Keratinocyte (primary cell): ENCODE measurements at regions not wholly inside any gene's neighbourhood (a gene's known extent, or its start where the extent isn't known, plus 50 kb on each side); places are given as distances from the start of the nearest gene placed in this dataset.

Experiments used
- DNase-seq: peaks from one replicate; pipeline ENCODE4 v3.0.0-alpha.2; 2011; ENCODE audit warnings: low read depth, missing footprints, low spot score
- FAIRE-seq: peaks from 2 replicates; lab custom pipeline; 2011; peaks lifted over from hg19 to GRCh38; lab: Jason Lieb, UNC
- H2AFZ ChIP-seq: 2 replicates; pipeline ENCODE4 v1.6.0; 2012; ENCODE audit warnings: low read length, control low read depth, inconsistent platforms; ENCODE audit not compliant: control insufficient read depth
- H3K27ac ChIP-seq: 2 replicates; pipeline ENCODE4 v1.5.1; 2011; ENCODE audit warnings: low read length; ENCODE audit not compliant: control insufficient read depth, insufficient read depth
- H3K27me3 ChIP-seq: 3 replicates; pipeline ENCODE4 v1.6.0; 2011; ENCODE audit warnings: low read length; ENCODE audit not compliant: control insufficient read depth, insufficient read depth; ENCODE audit errors: extremely low read depth
- H3K36me3 ChIP-seq, 2 experiments: 2 replicates in 1 of 2; 3 replicates in 1 of 2; pipeline ENCODE4 v1.5.1; 2011; ENCODE audit warnings: low read length in 2 of 2, mild to moderate bottlenecking in 1 of 2; ENCODE audit not compliant: control insufficient read depth in 2 of 2, insufficient read depth in 2 of 2; ENCODE audit errors: extremely low read depth in 1 of 2
- H3K4me1 ChIP-seq: 3 replicates; pipeline ENCODE4 v1.5.1; 2011; ENCODE audit warnings: low read length; ENCODE audit not compliant: control insufficient read depth, insufficient read depth; ENCODE audit errors: extremely low read depth
- H3K4me2 ChIP-seq: 3 replicates; pipeline ENCODE4 v1.6.0; 2011; ENCODE audit warnings: low read depth, low read length; ENCODE audit not compliant: control insufficient read depth, insufficient read depth; ENCODE audit errors: extremely low read depth
- H3K4me3 ChIP-seq, 3 experiments: fragments of 200-600 bp in 1 of 3; sonication (generic) in 1 of 3; 2 replicates in 2 of 3; 3 replicates in 1 of 3; pipeline ENCODE4 v1.5.1; 2011 to 2016; ENCODE audit warnings: low read length in 3 of 3, mild to moderate bottlenecking in 3 of 3, control low read depth in 2 of 3, inconsistent platforms in 1 of 3, low read depth in 1 of 3, mixed read lengths in 1 of 3, mixed run types in 1 of 3, moderate library complexity in 1 of 3; ENCODE audit not compliant: control insufficient read depth in 2 of 3, insufficient read depth in 2 of 3; ENCODE audit errors: extremely low read depth in 1 of 3
- H3K79me2 ChIP-seq: 2 replicates; pipeline ENCODE4 v1.6.0; 2012; ENCODE audit warnings: low read length; ENCODE audit not compliant: control insufficient read depth, insufficient read depth
- H3K9ac ChIP-seq: 3 replicates; pipeline ENCODE4 v1.6.0; 2011; ENCODE audit warnings: low read length; ENCODE audit not compliant: control insufficient read depth, insufficient read depth; ENCODE audit errors: extremely low read depth
- H3K9me1 ChIP-seq: 3 replicates; pipeline ENCODE4 v1.6.0; 2011; ENCODE audit warnings: low read length; ENCODE audit not compliant: control insufficient read depth, insufficient read depth; ENCODE audit errors: extremely low read depth
- H3K9me3 ChIP-seq: 2 replicates; pipeline ENCODE4 v1.5.1; 2012; ENCODE audit warnings: low read depth, low read length; ENCODE audit not compliant: control insufficient read depth
- H4K20me1 ChIP-seq: 3 replicates; pipeline ENCODE4 v1.6.0; 2011; ENCODE audit warnings: low read length; ENCODE audit not compliant: control insufficient read depth, insufficient read depth; ENCODE audit errors: extremely low read depth
- EZH2 ChIP-seq: IDR thresholded peaks from one replicate; pipeline ENCODE4 v1.6.1; 2012; ENCODE audit warnings: inconsistent platforms, mild to moderate bottlenecking, low read length, moderate library complexity
- dilution Hi-C: fragments of 300-500 bp; cut with MboI; formaldehyde crosslinking; loops from one replicate; pipeline ENCODE4 v1.7.0; 2020; ENCODE audit warnings: low sequenced_read_pairs; ENCODE audit not compliant: extremely low pct_ligation_motif_present
- TF ChIP-seq, protein P1 (sequence below), 3 experiments: IDR thresholded peaks in 1 of 3; conservative IDR thresholded peaks in 1 of 3; optimal IDR thresholded peaks in 1 of 3; 2 replicates in 2 of 3; 3 replicates in 1 of 3; pipeline versions ENCODE3 to v1.5.1; 2011; ENCODE audit warnings: low read length in 3 of 3, mild to moderate bottlenecking in 3 of 3, moderate library complexity in 2 of 3, control low read depth in 1 of 3, inconsistent platforms in 1 of 3; ENCODE audit not compliant: insufficient read depth in 2 of 3; ENCODE audit errors: extremely low read depth in 1 of 3

GRCh38 chr6:25094726-25095125 is 159.0 kb upstream of the RIPOR2 start:
- H3K27ac ChIP-seq = no peak overlapping the region
- dilution Hi-C loops = no loop called here

DNA sequence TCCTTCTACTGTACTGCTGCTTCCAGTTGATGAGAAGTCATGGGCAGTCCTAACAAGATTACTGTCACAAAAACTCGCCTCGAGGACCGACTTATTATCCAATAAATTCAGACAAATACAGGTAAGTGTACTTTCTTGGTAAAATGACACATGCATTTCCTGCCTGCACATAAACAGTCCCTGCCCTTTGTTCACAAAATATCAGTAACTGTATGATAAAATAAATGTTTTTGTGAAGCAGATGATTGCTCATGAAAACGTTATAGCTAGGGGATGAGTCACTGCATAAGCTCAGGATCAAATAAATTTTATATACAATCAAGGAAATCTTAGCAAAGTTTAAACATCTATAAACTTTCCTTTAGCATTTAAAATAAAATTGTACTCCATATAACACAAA is 164.5 kb upstream of the RIPOR2 start:
- Histone ChIP-seq H3K9ac (no peak overlapping the region), H2AFZ (no peak overlapping the region), H3K4me3 (no peak overlapping the region), H3K27ac (no peak overlapping the region), H4K20me1 (no peaks in the 10 kb centered on the region), H3K79me2 (no peaks in the 10 kb centered on the region), H3K36me3 (no peaks in the 10 kb centered on the region), H3K4me2 (no peak overlapping the region), H3K9me3 (no peaks in the 10 kb centered on the region), H3K4me1 (no peaks in the 10 kb centered on the region), H3K9me1 (no peaks in the 10 kb centered on the region), H3K27me3 (no peaks in the 10 kb centered on the region)
- dilution Hi-C loops = no loop called here
- DNase-seq (no peak), FAIRE-seq (no peak)
- TF ChIP-seq EZH2 = no peak
- TF ChIP-seq, protein P1, sequence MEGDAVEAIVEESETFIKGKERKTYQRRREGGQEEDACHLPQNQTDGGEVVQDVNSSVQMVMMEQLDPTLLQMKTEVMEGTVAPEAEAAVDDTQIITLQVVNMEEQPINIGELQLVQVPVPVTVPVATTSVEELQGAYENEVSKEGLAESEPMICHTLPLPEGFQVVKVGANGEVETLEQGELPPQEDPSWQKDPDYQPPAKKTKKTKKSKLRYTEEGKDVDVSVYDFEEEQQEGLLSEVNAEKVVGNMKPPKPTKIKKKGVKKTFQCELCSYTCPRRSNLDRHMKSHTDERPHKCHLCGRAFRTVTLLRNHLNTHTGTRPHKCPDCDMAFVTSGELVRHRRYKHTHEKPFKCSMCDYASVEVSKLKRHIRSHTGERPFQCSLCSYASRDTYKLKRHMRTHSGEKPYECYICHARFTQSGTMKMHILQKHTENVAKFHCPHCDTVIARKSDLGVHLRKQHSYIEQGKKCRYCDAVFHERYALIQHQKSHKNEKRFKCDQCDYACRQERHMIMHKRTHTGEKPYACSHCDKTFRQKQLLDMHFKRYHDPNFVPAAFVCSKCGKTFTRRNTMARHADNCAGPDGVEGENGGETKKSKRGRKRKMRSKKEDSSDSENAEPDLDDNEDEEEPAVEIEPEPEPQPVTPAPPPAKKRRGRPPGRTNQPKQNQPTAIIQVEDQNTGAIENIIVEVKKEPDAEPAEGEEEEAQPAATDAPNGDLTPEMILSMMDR (optimal IDR thresholded peaks at IDR 0.05 in 1 of 3, IDR thresholded peaks at IDR 0.05 in 1 of 3, conservative IDR thresholded peaks at IDR 0.05 in 1 of 3; ENCODE audit: extremely low read depth in 1 of 3, insufficient read depth in 2 of 3, low read length in 3 of 3) = no peak

More at GRCh38 chr6:25094726-25095125, 159.0 kb upstream of the RIPOR2 start:
- Histone ChIP-seq H3K4me1 (peaks cover 7% of the 10 kb centered on the region), H3K36me3 (no peaks in the 10 kb centered on the region), H2AFZ (no peak overlapping the region), H3K9me1 (no peaks in the 10 kb centered on the region), H3K9ac (no peak overlapping the region), H3K79me2 (no peaks in the 10 kb centered on the region), H3K4me2 (no peak overlapping the region), H4K20me1 (no peaks in the 10 kb centered on the region), H3K4me3 (no peak overlapping the region), H3K27me3 (no peaks in the 10 kb centered on the region), H3K9me3 (no peaks in the 10 kb centered on the region)
- DNase-seq = no peak
- TF ChIP-seq EZH2 = no peak
- TF ChIP-seq, protein P1 (optimal IDR thresholded peaks at IDR 0.05 in 1 of 3, IDR thresholded peaks at IDR 0.05 in 1 of 3, conservative IDR thresholded peaks at IDR 0.05 in 1 of 3; ENCODE audit: extremely low read depth in 1 of 3, insufficient read depth in 2 of 3, low read length in 3 of 3) = no peak
- no peak for FAIRE-seq
